GM18520 (cell line): ENCODE measurements at regions not wholly inside any gene's neighbourhood (a gene's known extent, or its start where the extent isn't known, plus 50 kb on each side); places are given as distances from the start of the nearest gene placed in this dataset.

Experiments used
- ATAC-seq: cut with Tn5 transposase; IDR thresholded peaks from one replicate; pipeline ENCODE4 v1.9.1; 2021; ENCODE audit not compliant: unreplicated experiment

DNA sequence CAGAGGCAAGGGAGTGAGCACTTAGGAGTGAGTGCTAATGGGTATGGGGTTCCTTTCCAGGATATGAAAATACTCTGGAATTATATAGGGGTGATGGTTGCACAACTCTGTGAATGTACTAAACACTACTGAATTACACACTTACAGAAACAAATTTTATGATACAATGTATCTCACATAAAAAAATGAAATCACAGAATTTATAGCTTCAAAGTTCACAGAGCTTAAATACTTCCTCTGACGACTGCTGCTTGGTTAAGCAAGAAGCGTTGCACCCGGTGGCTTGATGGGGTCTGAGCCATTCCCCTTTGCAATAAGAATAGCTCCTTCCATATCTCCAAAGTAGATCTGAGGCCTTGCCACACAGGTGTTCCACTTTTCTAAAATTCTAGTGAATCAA, 835.1 kb downstream of the TSN start:
- ATAC-seq, result no peak

DNA sequence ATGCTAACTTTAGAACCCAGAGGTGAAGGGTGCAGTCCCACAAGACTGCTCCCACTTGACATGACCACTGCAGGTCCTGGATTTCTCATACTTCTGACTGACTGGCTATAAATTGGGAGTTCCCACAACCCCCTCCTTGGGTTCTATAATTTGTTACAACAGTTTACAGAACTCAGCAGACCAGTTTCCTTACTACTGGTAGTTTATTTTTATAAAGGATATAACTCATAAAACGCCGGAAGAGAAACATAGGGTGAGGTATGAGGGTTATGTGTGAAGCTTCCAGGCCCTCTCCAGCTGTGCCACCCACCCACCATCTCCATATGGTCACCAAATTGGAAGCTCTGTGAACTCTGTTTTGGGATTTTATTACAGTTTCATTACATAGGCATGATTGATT, 839.6 kb downstream of the TSN start:
- no peak for ATAC-seq

DNA sequence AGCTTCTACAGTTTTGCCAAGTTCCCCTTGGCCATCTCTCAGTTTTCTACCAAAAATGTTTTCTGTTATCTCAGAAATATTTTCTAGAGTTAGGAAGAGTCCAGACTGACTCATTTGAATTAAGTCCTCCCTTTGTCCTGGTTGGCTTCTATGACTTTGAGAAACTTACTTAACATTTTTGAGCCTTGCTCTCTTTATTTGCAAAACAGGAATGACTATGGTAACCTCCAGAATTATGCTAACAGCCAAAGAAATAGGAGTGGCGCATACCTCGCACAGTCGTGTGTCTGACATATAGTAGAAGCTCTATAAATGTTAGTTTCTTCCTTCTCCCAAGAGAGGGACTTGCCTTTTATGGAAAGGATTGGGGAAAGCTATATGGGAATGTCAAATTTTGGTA, 841.1 kb downstream of the TSN start:
- ATAC-seq, result no peak

DNA sequence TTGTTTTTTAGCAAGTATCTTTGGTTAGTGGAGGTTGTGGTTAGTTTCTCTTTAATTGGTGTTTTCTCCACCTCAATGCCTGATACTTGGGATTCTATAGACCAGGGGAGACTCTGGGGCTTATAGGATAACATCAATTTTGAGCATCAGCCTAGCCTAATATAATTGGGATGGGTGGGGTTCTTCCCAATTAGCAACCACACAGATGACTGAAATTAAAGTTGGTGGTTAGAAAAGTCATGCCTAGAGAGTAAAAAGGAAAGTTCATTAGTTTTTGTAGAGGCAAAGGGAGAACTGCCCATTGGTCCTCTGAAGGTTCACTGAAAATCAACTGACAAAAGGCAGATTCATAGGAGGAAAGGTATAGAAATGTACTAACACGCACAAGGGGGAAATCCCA, 843.3 kb downstream of the TSN start:
- ATAC-seq, result no peak

DNA sequence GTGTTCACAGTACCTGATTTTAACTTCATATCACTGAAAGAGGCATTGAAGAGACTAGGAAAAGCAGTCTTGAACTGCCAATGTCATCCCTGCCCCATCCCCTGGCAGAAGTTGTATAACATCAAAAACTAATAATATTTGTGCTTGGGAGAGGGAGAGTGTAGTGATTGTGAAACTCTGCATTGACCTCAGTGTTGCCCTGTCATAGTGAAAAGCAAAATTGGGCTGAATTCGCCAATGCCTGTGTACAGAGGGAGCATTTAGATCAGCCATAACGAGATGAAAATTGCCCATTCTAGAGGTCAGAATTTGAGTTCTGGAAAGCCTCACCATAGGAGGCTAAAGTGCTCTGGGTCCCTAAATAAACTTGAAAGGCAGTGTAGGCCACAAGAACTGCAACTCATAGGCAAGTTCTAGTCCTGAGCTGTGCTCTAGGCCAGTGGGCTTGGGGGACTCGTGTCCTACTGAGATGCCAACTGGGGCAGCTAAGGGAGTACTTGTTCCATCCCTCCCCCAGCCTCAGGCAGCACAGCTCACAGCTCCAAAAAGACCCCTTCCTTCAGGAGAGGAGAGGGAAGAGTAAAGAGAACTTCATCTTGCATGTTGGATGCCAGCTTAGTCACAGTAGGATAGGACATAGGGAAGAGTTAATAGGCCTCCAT, 855.6 kb downstream of the TSN start:
- ATAC-seq, result peak; percentile 75

DNA sequence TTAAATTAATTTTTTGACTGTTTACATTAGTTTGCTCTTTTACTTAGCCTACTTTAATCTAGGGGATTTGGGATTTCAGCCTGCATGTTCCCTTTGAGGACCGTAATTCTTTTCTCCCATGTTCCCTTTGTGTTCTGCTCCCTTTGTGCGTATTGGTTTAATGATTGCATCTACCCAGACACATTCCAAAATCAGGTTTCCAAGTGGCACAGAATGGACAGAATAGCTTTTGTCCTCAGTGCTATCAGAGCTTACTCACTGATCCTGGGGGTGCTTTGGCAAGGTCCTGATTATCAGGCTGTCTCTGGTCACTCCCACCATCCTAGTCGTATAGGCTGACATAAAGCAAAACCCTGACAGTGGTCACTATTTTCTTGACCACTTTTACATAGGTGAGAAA, 867.5 kb downstream of the TSN start:
- no peak for ATAC-seq

DNA sequence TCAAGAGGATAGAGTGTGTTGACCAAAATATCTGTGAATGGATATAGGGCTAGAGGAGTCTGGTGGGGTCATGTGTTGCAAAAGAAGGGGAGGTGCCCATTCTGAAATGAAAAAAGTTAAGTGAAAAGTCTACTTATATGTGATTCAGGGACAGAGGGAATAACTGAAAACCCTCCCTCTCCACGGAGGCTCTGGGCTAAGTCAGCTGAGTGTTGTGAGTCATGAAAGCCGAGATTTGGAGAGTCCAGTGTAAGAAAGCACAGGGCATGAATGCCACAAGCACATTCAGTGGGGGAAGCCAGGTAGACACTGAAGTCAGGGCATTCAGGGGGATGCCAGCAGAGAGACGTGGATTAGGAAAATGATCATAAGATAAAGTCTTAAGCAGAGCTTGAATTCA, 871.9 kb downstream of the TSN start:
- no peak for ATAC-seq

DNA sequence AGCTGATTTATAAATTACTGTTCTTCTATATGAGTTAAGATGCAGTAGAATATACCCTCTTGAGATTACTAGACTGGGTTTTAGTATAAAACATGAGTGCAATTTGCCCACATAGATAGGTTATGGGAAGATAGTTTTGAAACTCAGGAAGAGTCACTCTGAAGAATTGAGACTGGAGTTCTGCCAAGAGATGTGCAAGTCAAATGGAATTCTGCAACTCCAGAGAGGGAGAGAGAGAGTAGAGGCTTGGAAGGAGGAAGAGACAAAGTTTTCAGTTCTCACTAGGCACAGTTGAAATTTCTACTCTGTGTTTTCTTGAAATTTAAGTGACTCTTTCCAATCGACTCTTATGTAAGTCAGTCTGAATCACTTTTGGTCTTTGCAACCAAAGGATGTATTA, 878.8 kb downstream of the TSN start:
- no peak for ATAC-seq

DNA sequence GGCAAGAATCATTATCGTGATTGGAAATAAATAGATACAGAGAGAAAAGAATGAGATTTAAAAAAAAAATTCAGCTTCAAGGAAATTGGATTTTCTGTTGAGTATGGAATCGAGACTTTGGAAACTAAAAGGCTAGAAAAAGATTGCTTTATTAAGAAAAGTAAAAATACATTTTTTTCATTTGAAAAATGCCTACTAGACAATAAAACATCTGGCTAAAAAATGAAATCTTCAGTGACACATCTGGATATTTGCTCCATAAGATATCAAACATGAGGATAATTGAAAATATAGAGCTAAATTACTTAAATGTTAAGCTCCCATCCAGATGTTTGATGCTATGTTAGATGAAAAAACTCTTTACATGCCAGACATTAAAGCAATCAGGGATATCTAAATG, 879.5 kb downstream of the TSN start:
- no peak for ATAC-seq

DNA sequence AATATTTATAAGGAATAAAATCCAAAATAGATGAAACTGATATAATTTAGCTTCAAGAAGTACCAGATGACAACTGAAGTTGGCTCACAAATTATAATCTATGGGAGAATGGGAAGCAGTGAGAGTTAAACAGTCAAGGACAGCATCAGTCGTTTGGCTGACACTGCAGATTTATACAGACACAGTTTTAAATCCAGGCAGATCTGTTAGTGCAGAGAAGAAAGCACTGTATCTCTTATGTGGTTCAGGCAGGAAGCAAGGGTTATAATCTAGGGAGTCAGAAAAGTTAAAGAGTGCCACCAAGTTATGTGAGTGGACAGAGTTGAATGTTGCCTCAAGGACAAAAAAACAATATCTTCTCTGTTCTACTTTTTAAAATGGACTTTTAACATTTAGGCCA, 880.2 kb downstream of the TSN start:
- ATAC-seq, result no peak

DNA sequence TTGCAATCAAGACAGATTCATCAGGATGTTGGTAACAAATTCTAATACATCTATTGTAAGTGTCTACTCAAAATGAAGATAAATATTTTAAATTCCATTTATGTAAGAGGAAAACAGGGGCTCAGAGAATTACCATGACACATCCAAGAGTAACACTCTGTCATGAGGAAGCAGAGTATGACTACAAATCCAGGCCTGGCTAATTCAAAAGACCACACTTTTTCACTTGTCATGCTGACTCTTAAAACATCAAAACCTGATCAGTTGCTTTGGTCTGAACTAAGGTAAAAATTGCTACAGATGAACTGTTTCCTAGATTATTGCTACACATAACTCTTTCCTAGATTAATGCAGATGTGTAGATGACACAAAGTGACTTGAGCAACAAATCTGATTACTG, 880.6 kb downstream of the TSN start:
- ATAC-seq, result no peak

DNA sequence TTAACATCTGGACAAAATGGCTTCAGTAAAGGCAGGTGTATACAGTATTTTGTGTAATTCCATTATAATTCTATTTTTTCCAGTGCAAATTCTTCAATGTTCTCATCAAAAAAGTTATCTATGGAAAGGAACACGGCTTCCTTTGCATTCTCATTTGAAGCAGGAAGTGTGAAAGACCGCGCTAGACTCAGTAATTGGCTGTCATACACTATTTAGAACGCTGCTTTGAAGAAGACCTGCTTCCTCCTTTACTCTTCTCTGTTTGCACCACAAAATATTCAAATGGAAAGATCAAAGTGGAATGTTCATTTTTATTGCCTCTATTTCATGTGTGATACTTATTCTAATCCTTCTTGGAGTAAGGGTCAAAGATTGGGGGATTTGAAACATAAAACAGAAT, 883.7 kb downstream of the TSN start:
- ATAC-seq, result no peak

DNA sequence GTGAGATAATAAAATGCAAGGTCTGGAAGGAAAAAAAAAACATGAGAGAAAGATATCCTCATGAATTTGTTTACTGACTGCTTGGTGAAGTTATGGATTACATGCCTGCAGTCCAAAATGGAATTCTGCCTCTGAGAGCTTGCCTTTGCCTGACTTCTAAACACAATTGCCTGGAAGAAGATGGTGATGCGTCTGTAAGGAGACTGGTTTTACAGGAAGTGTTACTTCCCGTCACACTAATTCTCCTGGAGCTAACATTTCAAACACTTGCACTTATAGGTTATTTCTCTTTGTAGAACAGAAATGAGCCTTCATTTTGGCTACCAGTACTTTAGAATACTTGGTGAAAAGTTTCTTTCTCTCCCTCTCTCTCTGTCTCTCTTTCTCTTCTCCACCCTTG, 884.3 kb downstream of the TSN start:
- no peak for ATAC-seq

DNA sequence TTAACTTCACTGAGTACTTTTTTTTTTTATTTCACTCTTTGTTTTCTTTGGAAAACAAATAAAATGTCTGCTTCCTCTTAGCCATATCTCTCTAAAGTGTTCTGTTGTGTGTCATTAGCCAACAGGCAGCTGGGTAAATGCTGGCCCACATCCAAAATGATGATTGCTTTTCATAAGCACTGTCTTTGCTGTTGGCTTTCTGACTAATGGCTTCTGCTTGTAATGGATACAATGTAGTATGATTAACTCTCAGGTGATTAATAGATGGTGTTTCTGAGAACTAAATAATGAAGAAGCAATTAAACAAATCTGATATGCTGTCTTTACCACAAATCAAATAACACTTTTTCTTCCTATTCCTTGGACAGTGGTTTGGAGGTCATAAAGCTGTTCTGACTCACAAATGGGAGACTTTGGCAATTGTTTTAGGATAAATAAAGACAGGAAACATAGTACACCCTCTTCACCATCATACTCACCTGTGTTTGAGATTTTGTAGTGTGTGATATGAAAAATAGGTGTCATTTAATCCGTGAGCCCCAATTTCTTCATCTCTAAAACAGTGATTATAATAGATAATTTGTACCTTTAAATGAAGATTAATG, 888.4 kb downstream of the TSN start:
- no peak for ATAC-seq

DNA sequence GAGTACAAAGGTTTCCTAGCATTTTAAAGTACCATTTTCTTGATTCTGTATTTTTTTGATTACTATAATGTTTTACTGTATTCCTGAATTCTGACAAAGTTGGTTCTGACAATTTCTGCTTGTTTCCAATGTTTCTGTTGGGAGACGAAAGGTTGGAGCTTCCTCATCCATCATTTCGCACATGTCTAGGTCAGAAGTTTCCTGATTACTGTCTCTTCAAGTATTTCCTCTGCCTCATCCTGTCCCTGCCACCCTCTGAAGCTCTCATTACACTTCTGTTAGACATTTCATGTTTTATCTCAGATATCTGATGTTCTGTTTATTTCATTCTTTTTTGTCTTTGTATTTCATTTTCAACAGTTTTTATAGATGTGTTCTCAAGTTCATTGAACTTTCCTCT, 895.8 kb downstream of the TSN start:
- ATAC-seq, result no peak

DNA sequence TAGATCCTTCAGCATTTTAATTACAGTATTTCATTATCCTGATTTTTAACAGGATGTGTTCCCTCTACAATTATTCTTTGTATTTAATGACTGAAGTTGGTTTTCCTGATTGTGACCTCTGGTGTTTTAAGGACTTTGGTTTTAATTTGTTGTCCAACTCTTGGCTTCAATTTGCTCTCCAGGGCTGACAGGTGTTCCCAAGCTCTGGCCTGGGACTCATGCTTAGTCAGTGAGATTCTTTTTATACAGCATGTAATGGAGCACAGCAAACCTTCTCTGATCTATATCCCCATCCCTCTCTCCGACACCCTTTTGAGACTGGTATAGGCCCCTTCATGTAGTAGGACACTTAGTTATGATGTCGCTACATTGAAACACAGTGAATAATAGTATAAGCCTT, 896.3 kb downstream of the TSN start:
- ATAC-seq, result no peak

DNA sequence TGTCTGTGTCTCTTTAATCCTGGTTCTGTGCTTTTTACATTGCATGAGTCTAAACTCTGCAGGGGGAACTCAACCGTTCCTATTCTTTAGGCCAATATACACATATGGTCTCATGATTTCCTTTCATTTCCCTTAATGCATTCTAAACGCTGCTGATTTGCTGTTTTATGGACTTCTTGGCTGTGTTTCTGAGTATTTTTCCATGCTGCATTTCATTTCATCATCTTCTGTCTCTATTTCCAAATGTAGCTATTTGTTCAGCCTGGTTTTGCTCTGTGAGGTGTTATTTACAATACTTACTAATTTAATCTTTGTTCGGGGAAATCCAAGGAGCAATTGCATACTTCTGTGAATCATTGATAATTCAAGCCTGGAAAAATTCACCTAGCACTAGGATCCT, 897.2 kb downstream of the TSN start:
- ATAC-seq, result no peak

DNA sequence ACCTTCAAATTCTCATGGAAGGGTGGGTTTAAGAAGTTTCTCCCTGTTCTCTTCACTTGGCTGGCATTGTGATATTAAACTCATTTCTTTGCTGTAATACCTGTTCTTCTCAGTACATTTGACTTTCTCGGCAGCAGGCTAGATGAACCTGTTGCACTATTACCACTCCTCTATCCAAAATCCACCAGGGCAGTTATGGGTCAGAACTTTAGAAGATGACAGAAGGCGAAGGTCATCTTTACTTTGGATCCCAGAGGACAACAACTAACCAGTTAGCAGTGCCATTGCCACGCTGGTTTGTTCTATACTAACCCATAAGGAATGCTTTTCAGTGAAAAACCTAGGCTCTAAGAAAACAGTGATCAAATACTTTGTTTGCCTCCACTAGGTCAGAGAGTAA, 901.0 kb downstream of the TSN start:
- no peak for ATAC-seq

DNA sequence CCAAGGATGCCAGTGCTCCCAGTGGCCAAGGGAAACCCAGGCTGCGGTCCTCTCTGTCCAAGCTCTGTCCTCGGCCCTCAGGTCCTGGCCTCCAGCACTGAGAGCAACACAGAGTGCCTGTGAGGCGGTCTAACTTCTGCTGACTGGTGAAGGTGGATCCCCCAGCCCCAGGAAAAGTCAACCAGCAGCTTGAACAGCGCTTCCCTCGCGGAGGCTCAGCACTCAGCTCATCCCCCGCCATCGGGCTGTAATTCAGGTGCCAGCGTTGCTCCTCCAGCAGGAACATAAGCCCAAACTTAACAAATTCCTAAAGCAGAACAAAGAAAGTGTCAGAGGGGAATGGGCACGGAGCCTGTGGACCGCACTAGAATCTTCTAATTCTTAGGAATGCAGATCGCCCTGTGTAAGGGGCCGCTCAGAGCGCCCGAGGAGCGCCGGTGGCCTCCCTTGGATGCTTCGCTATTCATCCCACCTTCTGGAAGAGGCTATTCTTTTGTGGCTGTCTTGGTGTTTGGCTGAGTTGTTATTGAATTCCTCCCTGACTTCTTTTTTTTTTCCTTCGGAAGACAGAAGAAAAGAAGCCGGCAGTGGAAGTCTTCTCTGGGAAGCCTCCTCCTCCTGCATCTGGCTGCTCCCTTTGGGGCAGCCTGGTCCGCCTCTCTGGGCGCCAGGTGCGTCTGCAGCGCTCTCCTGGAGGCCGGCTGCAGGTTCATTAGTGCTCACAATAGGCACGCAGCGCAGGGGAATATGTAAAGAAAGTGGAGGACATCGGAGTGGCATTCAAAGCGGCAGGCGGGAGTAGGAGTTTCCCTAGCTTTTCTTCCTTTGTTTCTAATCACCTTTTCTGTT, 905.6 kb downstream of the TSN start:
- no peak for ATAC-seq

DNA sequence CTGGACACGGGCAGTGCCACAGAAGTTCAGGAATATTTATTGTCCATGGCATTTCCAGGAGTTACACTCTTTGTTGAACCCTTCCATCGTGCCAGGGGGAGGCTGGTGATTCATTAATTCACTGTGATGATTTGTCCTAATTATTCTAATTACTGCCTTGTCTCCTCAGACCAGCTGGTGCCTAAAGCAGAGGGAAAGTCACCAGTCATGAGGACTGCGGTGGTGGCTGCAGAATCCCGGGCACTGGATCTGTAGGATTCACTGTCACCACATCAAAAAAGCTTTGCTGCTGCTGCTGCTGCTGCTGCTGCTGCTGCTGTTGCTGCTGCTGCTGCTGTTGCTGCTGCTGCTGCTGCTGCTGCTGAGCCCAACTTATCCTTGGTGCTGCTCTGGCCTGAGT, 908.2 kb downstream of the TSN start:
- no peak for ATAC-seq

DNA sequence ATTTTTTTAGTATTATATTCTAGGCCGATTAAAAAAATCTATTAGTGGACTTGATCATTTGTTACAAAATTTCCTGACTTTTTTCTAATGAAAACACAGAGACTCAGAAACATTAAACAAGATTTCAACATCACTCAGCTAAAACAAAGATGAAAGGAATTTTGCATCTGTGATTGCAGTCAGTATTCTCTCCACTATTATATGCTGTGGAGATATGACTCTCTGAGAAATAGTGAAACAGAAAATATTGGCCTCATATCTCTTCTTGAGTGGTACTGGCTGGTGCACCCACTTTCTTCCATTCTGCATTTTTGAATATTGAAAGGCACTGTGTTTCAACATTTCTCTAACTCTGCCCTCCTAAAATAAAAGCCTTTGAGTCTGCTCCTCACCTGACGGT, 914.2 kb downstream of the TSN start:
- no peak for ATAC-seq

DNA sequence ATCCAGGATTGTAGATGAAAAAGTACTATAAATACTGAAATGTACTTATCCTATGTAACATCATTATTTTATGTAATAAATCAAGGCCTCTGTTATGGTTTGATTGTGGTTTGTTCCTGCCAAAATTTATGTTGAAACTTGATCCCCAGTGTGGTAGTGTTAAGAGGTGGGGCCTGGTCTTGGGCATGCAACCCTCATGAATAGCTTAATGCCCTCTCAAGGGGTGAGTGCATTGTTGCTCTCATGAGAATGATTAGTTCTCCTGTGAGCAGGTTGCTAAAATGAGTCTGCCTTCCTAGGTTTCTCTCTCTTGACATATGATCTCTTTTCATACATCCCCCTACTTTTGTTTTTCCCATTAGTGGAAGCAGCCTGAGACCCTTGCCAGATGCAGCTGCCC, 915.4 kb downstream of the TSN start:
- no peak for ATAC-seq
